T1000 (cell line): ENCODE measurements at regions not wholly inside any gene's neighbourhood (a gene's known extent, or its start where the extent isn't known, plus 50 kb on each side); places are given as distances from the start of the nearest gene placed in this dataset.

Experiments
- DNase-seq: peaks from one replicate; lab custom pipeline; 2025; ENCODE audit warnings: mixed read lengths; lab: John Stamatoyannopoulos, UW

- no peak for DNase-seq
These were observed 243.1 kb upstream of the ADGRB3 start for GRCh38 chr6:68391953-68392352.

GRCh38 chr6:68372991-68373390 is 262.1 kb upstream of the ADGRB3 start:
- DNase-seq: no peak

- no peak for DNase-seq
These were observed 266.2 kb upstream of the ADGRB3 start for GRCh38 chr6:68368845-68369244.

GRCh38 chr6:68364271-68364805 is 270.7 kb upstream of the ADGRB3 start:
- DNase-seq: no peak

- peak; percentile 41 for DNase-seq
These were observed 291.2 kb upstream of the ADGRB3 start for GRCh38 chr6:68343901-68344300.

- no peak for DNase-seq
These were observed 292.8 kb upstream of the ADGRB3 start for GRCh38 chr6:68342286-68342685.

GRCh38 chr6:68339488-68340131 is 295.5 kb upstream of the ADGRB3 start:
- DNase-seq: no peak

GRCh38 chr6:68333442-68333841 is 301.6 kb upstream of the ADGRB3 start:
- DNase-seq: no peak

GRCh38 chr6:68328156-68328555 is 306.9 kb upstream of the ADGRB3 start:
- DNase-seq: no peak

GRCh38 chr6:68326762-68327161 is 308.3 kb upstream of the ADGRB3 start:
- no peak for DNase-seq

- no peak for DNase-seq
These were observed 317.7 kb upstream of the ADGRB3 start for GRCh38 chr6:68317366-68317765.

GRCh38 chr6:68313911-68314310 is 321.2 kb upstream of the ADGRB3 start:
- no peak for DNase-seq

- DNase-seq: no peak
These were observed 327.8 kb upstream of the ADGRB3 start for GRCh38 chr6:68307301-68307700.

GRCh38 chr6:68296126-68296525 is 339.0 kb upstream of the ADGRB3 start:
- no peak for DNase-seq

GRCh38 chr6:68282646-68283045 is 352.4 kb upstream of the ADGRB3 start:
- no peak for DNase-seq

- DNase-seq: peak; percentile 30
These were observed 355.1 kb upstream of the ADGRB3 start for GRCh38 chr6:68279793-68280557.

GRCh38 chr6:68273297-68273696 is 361.8 kb upstream of the ADGRB3 start:
- DNase-seq: no peak

- DNase-seq: no peak
These were observed 378.7 kb upstream of the ADGRB3 start for GRCh38 chr6:68256391-68256790.

GRCh38 chr6:68252632-68253031 is 382.4 kb upstream of the ADGRB3 start:
- DNase-seq: no peak

GRCh38 chr6:68247782-68248181 is 387.3 kb upstream of the ADGRB3 start:
- DNase-seq: no peak

- no peak for DNase-seq
These were observed 394.4 kb upstream of the ADGRB3 start for GRCh38 chr6:68240726-68241125.

GRCh38 chr6:68239034-68239433 is 396.0 kb upstream of the ADGRB3 start:
- no peak for DNase-seq

- no peak for DNase-seq
These were observed 396.9 kb upstream of the ADGRB3 start for GRCh38 chr6:68238097-68238601.
